Dermis blood vessel endothelial cell (primary cell): ENCODE measurements at regions not wholly inside any gene's neighbourhood (a gene's known extent, or its start where the extent isn't known, plus 50 kb on each side); places are given as distances from the start of the nearest gene placed in this dataset.

Experiments
- DNase-seq: peaks from one replicate; pipeline ENCODE4 v3.0.0; 2010

DNA sequence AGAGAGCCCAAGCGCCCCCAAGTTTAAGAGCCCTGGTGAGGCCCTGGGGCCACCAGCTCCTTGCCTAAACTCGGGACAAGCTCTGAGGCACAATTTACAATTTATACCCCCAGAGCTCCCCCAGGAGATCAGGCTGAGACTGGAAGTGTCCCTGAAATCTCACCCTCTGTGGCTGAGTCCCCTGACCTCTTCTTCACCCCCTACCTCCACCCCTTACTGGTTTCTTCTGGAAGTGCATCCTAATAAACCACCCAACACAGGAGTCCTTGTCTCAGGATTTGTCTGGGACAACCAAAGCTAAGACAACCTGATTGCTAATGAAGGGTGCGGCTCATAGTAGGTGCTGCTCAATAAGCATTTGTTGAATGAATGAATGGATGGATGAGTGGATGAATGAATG, 206.4 kb downstream of the BCL11B start:
- no peak for DNase-seq

DNA sequence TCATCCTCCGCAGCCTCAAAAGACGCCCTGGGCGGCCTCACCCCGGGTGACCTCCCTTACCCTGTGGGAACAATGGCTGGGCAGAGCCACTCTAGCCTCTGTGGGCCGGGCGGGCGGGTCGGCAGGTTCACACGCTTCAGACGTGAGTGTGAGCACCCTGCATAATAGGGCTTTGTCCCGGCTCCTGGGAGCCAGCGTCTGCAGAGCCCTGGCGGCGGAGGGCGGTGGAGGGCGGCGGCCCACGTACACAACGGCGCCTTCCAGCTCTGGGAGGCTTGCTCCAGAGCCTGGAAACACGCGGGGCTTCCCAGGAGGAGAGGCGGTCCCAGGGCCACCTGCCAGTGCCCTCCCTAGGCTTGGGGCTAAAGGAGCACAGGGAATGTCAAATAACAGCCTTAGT, 205.6 kb downstream of the BCL11B start:
- no peak for DNase-seq

DNA sequence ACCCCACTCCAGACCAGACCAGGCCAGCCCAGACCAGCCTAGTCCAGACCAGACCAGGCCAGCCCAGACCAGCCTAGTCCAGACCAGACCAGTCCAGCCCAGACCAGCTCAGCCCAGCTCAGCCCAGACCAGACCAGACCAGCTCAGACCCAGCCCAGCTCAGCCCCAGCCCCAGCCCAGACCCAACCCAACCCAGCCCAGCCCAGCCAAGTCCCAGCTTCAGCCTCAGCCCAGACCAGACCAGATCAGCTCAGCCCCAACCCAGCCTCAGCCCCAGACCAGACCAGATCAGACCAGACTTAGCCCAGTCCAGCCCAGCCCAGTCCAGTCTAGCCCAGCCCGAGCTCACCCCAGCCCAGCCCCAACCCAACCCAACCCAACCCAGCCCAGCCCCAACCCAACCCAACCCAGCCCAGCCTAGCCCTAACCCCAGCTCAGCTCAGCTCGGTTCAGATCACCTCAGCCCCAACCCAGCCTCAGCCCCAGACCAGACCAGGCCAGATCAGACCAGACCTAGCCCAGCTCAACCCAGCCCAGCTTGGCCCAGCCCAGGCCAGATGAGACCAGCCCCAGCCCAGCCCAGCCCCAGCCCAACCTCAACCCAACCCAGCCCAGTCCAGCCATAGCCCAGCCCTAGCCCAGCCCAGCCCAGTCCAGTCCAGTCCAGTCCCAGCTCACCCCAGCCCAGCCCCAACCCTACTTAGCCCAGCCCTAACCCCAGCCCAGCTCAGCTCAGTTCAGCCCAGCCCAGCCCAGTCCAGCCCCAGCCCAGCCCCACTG, 204.7 kb downstream of the BCL11B start:
- no peak for DNase-seq

DNA sequence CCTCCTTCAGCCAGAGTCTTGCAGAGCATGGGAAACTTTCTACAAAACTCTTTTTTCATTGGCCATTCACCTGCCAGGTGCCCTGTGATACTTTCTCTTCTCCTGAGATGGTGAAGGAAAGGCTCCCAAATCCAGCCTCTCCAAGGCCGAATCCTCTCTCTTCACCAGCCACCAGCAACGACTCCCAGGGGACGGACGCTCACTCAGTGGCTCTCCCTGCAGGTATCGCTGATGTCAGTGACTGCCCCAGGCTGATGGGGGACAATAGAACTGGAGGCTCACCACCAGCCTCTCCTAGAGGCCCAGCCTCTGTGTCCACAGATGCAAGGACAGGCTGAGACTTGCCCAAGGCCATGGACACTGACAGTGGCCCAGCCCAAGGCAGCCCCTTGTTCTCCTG, 204.1 kb downstream of the BCL11B start:
- DNase-seq = no peak

DNA sequence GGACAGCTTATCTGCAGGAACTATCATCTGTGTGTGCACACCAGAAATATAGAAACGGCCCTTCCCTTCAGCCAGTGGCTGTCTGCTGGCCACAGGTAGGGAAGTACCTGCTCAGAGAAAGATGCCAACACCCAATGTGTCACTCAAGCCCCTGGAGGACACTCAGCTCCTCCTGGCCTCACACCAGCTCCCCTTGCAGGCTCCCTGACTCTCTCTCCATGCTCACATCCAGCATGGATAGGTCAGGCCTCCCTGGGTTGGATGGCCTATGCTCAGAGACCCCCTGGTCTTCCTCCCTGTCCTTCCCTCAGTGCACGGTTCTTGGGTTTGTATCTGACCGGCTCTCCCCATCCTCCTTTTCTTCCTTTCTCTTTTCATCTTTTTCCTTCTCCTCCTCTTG, 202.1 kb downstream of the BCL11B start:
- no peak for DNase-seq

DNA sequence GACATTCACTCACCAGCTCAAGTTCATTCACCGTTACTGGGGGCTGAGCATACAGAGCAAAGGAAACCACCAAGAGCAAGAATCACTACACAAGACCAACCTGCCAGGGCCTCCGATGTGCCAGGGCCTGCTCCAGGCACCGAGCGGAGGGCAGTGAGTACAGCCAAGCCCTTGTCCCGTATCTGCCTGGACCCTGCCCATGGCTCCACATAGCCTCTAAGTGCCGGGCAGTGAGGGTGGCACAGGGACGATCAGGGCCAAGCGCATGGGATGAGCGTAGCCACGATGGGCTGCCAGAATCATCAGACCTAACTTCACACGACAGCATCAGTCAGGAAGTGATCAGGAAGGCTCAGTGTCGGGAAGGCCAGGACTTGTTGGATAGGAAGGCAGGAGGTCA, 199.6 kb downstream of the BCL11B start:
- DNase-seq = no peak

DNA sequence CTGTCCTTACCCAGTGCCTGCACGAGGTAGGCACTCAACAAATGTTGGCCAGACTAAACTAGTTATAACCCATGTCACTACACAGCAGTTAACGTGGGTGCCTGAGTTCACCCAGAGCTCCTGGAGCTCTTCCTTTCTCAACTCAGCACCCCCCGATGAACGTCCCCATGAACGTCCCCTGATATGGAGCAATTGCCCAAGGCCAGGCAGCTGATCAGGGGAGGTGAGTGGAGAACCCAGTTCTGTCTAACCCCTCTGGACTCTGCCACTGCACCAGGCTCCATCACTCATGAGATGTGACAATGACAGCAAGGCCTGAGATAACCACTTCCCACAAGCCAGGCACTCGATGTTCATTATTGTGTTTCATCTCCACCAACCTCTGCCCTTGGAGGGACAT, 199.0 kb downstream of the BCL11B start:
- DNase-seq = no peak

DNA sequence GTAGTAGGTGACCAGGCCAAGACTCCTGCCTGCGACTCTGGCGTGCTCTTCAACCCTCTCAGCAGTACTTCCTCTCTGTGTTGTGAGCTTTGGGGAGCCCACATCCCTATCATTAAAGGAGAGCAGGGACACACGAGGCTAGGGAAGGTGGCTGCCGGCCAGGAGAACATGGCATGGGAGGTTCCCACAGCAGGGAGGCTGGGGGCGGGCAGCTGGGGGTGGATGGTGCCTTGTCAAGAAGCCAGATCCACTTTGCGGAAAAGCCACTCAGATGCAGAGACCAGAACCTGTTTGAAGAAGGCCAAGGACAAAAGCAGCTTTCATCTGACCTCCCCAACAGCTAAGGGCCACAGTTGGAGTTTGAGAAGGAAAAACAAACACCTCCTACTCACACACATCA, 198.6 kb downstream of the BCL11B start:
- no peak for DNase-seq

DNA sequence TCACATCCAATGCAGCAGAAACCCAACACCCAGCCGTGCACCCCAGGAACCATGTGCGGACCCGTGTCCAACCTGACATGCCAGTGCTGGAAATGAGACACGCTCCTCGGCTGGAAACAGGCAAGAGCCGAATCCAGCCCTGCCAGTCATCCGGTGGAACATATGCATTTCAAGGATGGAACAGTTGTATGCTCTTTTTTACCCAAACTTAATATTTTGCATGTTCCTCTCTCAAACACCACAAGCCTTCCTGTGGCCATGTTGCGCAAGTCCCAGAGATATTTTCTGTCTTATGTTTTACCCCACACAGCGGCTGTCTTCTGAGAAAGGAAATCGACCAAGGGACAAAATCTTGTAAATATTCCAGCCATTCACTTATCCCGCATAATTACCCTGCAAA, 196.9 kb downstream of the BCL11B start:
- DNase-seq = no peak

DNA sequence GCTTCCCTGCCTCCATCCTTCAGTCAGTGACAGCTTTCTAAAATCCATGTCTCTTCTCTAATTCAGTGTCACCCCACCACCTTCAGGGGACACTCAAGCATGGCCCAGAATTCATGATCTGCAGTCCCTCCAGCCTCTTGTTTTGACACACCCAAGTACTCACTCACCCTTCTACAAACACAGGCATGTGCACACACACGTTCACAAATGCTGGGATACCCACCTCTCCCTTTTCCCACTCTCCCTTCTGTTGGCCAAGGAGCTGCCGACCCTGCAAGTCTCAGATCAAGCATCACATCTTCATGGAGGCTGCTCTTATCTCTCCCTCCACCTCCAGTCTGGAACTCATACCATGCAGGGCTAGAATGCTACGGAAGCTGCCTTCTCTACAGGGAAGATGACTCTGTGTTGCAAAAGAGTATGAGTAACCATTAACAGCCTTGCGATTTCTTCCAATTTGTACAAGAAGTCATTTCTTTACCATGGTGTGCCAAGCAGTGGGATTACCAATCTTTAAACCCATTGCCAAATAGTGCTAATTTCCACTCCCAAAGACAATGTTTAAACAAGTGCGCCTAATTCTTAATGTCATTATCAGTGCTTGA, 196.1 kb downstream of the BCL11B start:
- no peak for DNase-seq

DNA sequence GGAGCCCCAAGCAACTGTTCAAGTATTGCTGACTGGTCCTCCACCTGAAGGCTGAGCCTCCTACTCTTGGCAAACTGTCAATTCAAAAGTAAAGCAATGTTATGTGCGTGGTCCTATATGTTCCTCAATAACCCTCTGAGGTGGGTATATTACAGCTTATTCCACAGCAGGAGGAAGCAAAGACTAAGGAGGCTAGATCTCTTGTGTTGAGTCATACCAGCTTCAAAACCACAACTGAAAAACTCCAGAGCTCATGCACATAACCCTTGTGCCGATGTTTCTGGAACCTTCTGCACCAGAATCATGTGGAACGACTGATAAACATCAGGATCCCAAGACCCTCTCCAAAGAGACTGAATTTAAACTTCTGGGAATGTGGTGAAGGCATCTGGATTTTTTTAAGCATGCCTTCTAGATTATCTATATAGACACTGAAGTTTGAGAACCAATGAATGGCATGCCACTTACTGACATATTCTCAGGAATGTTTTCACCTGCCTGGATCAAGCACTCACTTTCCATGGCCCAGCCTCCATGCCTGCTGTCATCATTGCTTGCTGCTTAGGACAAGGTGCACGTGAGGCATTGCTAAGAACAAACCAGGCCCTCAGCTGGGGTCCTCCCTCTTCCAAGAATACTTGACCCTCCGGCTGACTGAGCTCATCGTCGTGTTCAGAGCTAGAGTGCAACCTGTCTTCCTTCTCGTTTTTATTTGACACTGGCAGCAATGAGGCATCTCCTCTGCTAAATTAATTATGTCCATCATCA, 194.7 kb downstream of the BCL11B start:
- no peak for DNase-seq

DNA sequence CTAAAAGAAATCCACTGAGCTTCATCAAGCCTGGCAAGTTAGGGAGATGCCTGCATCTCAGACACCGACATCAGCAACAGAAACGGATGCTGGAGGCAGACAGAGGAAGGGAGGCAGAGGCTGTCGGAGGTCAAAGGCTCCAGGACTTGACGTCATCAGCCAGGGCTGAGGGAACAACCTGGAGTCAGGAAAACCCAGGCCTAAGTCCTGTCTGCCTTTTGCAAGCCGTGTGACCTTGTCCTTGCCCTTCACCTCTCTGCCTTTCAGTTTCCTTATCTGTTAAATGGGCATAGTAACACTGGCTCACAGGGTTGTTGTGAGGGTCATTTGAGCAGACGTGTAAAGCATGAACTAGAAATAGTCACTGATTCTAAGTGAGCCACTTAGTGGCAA, 194.2 kb downstream of the BCL11B start:
- no peak for DNase-seq

DNA sequence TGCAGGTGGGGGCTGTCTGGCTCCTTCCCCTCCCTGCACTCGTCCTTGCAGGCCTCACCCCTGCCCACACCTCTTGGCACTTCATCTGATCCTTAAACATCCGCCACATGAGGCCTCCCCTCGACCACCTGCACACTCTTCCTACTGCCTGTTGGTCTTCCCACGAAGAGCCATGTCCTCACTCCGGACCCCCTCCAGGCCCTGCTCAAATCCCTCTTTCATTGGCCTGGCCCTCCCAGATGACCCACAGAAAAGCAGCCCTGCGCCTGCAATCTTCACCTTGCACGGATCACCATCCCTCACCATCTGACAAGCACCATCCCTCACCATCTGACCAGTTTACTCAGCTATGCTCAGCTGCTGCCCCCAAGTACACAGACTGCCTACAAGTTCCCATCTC, 193.6 kb downstream of the BCL11B start:
- DNase-seq = no peak

DNA sequence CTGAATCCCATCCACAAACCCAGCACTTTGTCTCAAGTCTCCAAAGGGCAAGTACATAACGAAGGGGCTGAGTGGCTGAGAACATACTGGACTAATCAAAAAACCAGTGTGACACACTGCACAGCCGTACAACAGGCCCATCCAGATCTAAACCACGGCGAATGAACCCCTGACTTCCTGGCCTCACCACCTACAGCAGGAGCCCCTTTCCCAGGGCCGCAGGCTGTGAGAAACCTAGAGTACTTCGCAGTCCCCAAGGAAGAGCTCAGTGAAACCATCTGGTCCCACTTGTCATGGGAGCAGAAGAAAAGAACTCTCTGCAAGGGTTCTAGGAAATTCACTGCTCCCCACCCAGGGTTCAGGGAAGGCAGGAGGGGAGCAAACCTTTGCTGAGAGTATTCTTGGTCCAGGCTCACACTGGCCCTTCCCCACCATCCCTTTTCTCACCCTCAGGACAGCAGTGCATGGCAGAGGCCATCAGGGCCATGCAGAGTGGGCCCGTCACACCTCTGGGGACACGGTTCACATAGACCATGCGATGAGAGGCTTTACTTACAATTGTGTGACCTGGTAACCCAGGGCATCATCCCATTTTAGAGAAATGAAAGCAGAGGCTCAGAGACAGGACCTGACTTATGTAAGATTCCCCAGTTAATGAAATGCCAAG, 192.8 kb downstream of the BCL11B start:
- DNase-seq = no peak

DNA sequence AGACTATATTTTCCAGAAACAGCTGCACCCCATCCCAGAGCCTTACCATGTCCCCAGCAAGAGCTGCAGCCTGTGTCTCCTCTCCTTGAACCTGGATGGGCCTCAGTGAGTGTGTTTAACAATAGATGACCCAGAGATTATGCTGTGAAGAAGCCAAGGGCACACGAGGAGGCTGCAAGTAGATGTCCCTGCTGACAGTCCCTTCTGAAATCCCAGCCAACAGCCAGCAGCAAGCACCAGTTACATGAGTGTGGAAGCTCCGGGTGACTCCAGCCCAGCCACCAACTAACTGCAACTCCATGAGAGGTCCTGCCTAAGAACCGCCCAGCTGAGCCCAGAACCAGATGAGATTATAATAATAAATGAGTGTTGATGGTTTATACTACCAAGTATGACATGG, 191.7 kb downstream of the BCL11B start:
- DNase-seq = no peak

DNA sequence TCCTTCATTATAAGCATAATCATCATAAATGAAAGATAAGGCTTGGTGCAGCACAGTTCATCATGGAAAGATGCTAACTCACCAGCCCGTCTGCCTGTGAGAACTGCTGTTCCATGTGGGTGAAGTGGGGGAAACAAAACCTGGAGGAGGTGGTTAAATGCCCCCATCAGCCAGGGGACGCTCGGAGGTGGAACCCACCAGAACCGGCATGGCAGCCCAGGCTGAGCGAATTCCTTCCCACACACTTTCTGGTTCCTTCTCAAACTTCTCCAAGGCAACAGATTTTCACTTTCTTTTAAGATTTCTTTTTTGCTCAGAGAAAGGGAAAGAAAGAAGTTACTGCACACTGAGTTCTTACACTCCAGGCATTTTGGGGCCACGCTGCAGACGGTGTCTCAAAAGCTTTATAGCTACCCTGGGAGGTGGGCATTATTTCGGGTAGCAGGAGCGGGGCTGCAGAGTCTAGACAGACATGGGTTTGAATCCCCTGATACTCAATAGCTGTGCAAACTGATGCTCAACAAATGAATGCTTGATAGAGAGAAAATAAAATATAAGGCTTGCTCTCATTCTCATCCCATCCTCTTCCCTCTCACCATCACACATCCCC, 190.7 kb downstream of the BCL11B start:
- no peak for DNase-seq

DNA sequence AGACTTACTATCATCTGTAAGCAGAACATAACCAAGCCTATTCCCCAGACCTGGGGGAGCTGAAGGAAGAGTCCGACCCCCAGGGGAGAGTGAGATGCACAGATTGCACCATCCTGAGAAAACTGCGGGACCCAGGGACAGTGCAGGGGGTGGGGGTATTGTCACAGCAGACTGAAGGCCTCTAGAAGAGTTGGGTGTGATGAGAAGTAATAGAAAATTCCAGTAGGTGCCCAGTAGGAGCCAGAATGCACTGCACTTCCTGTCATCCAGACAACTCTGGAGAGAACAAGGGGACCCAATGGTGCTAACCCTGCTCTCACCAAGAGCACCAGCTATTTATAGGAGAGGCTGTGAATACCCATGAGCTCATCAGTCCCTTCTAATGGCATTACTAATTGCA, 190.1 kb downstream of the BCL11B start:
- no peak for DNase-seq

DNA sequence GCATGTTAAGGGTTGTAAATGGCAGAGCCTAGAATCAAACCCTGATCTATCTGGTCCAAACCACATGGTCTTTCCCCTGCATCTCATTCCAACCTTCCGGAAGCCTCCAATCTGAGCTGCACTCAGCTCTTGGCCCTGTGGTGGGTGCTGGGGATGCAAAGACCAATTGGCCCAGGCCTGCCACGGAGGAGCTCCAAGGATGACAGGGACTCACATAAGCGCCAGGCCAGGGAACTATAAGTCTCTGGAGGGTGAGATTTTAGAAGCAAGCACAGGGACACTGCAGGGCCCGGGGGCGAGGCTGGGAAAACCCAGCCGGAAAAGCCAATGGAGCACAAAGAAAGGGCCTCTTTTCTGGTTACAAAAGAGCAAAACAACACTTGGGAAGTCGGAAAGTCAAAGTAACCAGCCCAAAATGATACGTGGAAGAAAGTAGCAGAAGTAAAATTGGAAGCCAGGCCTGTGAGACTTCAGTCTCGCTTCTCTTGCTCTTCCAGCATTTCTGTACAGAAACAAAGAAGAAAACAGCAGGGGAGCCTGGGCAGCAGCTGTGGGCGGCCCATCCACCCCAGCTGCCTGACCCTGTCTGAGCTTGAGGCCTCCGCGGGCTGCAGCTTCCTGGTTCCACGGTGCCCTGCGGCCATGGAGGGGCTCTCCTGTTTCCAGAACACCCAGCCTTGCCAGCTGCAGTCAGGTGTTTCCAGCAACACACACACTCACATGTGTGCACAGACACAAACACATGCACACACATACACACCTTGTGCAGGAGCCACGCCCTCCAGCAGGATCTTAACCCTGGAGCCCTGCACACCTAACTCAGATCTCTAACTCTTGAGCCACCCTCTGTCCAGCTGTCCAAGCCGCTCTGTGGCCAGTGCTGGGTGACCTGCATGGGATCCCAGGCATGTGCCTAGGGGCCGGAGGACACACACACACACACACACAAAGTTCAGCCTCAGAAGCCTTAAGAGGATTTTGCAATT, 178.2 kb downstream of the BCL11B start:
- no peak for DNase-seq

DNA sequence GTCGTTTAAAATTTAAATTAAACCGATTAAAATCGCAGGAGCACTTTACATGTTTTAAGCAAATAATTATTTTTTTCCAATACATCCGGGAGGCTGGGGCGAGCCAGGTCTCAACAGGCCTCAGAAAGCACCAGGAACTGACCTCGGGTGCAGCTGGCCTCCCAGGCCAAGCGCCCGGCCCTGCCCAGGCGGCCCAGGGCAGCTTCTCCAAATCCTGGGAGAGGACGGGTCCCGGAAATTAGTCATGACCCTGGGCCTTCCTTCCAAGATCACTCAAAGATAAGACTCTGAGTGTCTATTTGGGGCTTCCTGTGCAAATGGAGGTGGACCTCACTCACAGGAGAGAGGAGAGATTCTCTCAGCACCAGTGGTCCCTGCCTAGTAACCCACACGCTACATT, 177.1 kb downstream of the BCL11B start:
- DNase-seq = no peak

DNA sequence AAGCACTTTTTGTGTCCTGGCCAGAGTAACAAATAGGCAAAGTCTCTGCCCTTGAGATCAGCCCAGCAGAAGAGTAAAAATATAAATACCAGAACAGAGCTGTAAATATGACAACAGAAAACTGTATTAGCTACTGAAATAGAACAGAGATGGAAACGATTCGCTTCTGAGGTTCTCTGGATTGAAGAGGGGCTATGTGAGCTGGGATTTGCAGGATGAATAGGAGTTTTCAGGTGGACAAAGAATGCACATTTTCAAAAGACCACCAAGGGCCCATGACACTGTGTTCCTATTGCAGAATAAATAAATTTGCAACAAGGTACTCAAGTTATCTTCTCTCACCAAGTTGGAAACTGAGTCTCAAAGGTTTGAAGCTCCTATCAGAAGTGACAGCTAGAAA, 176.6 kb downstream of the BCL11B start:
- DNase-seq = no peak

DNA sequence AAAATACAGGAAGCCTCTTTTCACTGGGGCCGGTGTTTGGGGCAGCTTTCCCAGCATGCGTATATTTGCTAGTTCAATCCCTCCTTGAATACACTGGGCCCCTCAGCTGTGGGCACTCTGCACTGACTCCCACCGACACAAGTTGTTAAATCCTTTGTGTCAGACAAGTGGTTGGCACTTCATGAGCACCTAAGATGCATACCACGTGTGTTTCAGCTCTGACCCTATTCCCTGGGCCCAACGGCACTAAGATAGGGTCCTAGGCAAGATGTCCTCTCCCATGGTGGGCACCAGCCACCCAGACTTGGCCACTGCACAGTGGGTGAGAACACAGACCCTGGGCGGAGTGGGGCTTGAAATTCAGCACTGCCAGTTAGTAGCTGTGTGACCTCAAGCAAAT, 173.8 kb downstream of the BCL11B start:
- DNase-seq = no peak
